ENCODE measurements at regions not wholly inside any gene's neighbourhood (a gene's known extent, or its start where the extent isn't known, plus 50 kb on each side); places are given as distances from the start of the nearest gene placed in this dataset.

DNA sequence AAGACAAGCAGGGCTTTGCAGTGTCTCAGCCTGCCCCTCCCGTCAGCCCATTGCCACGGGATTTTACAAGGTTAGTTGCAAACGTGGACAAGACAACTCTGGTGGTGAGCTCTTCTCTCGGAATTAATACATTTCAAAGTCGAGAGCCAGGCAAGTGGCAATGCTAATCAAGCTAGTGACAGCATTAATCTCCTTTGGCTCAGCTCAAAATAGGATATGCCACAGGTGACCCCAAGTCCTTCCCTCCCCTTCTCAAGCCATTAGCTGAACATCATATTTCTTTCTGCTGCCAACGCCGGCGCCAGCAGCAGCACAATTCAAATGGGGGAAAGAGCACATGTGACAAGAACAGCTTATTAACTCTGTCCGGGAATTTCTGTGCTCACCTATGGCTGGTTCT is 190.1 kb downstream of the ATPSCKMT start:
- DNase-seq (ENCODE audit: extremely low spot score) = peak; percentile 31
- ChIA-PET CTCF (interaction anchor here (0.8 kb wide), 1 partner anchor 29 kb away, joined by 4 read pairs; no protein-coding TSS in a partner anchor), POLR2A (no interaction called here)
- no peak for TF ChIP-seq CTCF (IDR thresholded peaks at IDR 0.05; ENCODE audit: control extremely low read depth, extremely low read depth, low read depth, missing control alignments)

DNA sequence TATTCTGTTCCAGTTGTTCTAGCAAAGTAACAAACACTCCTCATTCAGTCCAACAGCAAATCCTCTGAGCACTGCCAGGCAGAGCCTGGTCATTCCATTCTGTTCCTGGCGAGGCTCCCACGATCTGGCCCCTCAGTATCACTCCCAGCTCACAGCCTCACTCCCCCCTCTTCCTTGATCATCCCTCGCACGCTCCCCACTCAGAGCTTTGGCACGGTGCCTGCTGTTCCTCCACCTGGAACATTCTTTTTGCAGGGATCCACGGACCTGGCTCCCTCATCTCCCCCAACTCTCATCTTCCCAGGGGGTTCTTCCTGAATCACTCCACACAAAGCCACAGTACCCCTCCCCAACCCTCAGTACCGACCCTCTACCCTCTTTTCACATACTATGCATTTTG is 192.3 kb downstream of the ATPSCKMT start:
- CTCF ChIA-PET = no interaction called here
- no peak for TF ChIP-seq CTCF (IDR thresholded peaks at IDR 0.05; ENCODE audit: control extremely low read depth, extremely low read depth, low read depth, missing control alignments)
- POLR2A ChIA-PET = no interaction called here
- DNase-seq (ENCODE audit: extremely low spot score) = no peak

DNA sequence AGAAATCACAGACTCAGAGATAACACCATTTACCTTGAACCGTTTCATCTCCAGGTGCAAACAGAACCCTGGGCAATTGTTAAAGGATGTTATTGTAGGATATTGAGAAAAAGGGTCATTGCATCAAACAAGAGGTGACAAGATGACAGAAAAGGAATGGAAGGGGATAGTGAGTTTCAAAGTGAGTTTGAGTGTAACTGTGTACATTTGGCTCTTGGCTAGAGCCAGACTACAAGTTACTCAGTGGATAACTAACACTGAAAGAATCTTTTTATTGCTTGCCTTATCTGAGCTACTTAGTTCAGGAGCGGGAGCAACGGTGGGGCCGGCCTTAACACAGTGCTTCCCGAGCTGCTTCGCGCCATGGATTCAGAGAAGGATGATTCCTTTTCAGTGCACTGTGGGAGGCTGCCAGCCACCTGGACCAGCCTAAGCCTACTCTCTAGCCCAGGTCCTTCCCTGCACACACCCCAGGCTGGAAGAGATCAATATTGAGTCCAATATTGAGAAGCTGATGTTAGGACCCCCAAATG is 193.4 kb downstream of the ATPSCKMT start:
- ChIA-PET POLR2A (interaction anchor here (0.5 kb wide), 1 partner anchor 105 kb away, joined by 7 read pairs; no protein-coding TSS in a partner anchor), CTCF (interaction anchor here (1.0 kb wide), 1 partner anchor 24 kb away, joined by 3 read pairs; no protein-coding TSS in a partner anchor)
- DNase-seq (ENCODE audit: extremely low spot score) = no peak
- no peak for TF ChIP-seq CTCF (IDR thresholded peaks at IDR 0.05; ENCODE audit: control extremely low read depth, extremely low read depth, low read depth, missing control alignments)

DNA sequence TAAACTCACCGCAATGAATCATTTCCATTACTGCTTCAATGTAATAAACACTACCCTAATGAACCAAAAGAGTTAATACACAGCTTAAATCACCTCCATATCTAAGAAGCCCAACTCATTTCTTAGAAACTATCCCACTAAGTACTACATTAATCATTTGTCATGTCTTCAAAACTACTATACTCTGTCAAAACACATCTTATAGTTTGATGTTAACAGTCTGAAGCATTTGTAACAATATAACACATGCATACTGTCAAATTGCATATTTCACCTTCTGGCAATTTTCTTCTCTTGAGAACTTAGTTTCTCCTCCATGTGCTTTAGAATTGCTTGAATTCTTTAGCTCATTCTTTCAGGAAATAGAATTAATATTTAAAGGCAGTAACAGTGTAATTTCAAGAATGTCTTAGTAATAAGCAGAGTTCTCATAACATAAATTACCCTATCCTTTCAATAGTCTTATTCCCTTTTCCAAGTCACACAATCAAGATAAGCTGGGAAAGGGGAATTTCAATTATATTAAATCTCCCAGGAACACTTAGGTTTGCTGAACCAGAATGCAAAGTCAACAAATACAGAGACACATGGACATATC is 199.7 kb downstream of the ATPSCKMT start:
- no peak for TF ChIP-seq CTCF (IDR thresholded peaks at IDR 0.05; ENCODE audit: control extremely low read depth, extremely low read depth, low read depth, missing control alignments)
- no peak for DNase-seq (ENCODE audit: extremely low spot score)
- CTCF ChIA-PET = interaction anchor here (1.2 kb wide), 1 partner anchor 42 kb away, joined by 3 read pairs; no protein-coding TSS in a partner anchor
- POLR2A ChIA-PET = no interaction called here

DNA sequence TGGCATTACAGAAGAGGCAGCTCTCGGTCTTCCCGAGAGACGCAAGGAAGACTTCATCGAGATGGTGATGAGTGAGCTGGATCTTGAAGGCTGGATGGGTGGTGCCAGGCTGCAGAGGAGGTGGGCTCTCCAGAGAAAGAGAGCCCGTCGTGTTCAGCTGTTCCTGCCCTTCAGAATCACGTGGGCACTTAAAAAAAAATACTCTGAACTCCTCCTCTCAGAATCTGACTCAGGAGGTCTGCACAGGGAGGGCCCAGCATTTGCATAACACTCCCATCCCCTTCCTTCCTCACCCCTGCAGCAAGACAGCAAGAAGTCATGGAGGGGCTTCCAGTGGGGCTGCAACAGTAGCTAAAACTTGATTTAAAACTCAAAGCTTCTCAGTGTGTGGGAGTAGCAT is 203.0 kb downstream of the ATPSCKMT start:
- no peak for TF ChIP-seq CTCF (IDR thresholded peaks at IDR 0.05; ENCODE audit: control extremely low read depth, extremely low read depth, low read depth, missing control alignments)
- POLR2A ChIA-PET = no interaction called here
- DNase-seq (ENCODE audit: extremely low spot score) = no peak
- CTCF ChIA-PET = interaction anchor here (1.2 to 1.5 kb wide), 2 partner anchors 34 to 73 kb away, joined by 3 to 4 read pairs; no protein-coding TSS in a partner anchor

- ChIA-PET POLR2A (no interaction called here), CTCF (no interaction called here)
- TF ChIP-seq CTCF (IDR thresholded peaks at IDR 0.05; ENCODE audit: control extremely low read depth, extremely low read depth, low read depth, missing control alignments) = no peak
- no peak for DNase-seq (ENCODE audit: extremely low spot score)
Measured at GRCh38 chr5:10045376-10045775, 204.3 kb downstream of the ATPSCKMT start.
